H9 (cell line): ENCODE measurements at regions not wholly inside any gene's neighbourhood (a gene's known extent, or its start where the extent isn't known, plus 50 kb on each side); places are given as distances from the start of the nearest gene placed in this dataset.
"Not testable (repeated sequence)": the region's sequence is repeated elsewhere in the genome, so short reads cannot be mapped to it uniquely, and the experiment has no call there.

ENCODE experiments used
- DNase-seq: peaks from one replicate; pipeline ENCODE4 v3.0.0-alpha.2; 2017
- H2AFZ ChIP-seq: one replicate; pipeline ENCODE4 v1.6.1; 2013; ENCODE audit warnings: mild to moderate bottlenecking, low read length, control low read depth, moderate library complexity
- H2AK5ac ChIP-seq: 2 replicates; pipeline ENCODE4 v1.6.1; 2013; ENCODE audit warnings: low read length, control low read depth, mixed read lengths; ENCODE audit not compliant: insufficient read length
- H2BK120ac ChIP-seq: one replicate; pipeline ENCODE4 v1.6.1; 2013; ENCODE audit warnings: low read depth, mild to moderate bottlenecking, low read length, control low read depth, inconsistent platforms; ENCODE audit not compliant: poor library complexity, severe bottlenecking
- H2BK12ac ChIP-seq: 2 replicates; pipeline ENCODE4 v1.6.1; 2013; ENCODE audit warnings: low read length, control low read depth, mixed read lengths, low read depth; ENCODE audit not compliant: insufficient read length
- H2BK15ac ChIP-seq: 2 replicates; pipeline ENCODE4 v1.6.1; 2013; ENCODE audit warnings: low read depth, low read length, control low read depth
- H2BK20ac ChIP-seq: one replicate; pipeline ENCODE4 v1.6.1; 2013; ENCODE audit warnings: low read depth, mild to moderate bottlenecking, low read length, control low read depth, inconsistent platforms; ENCODE audit not compliant: poor library complexity, severe bottlenecking
- H2BK5ac ChIP-seq: 2 replicates; pipeline ENCODE4 v1.6.1; 2013; ENCODE audit warnings: low read length, control low read depth, mixed read lengths; ENCODE audit not compliant: insufficient read length
- H3K14ac ChIP-seq: 2 replicates; pipeline ENCODE4 v1.6.1; 2013; ENCODE audit warnings: low read length, control low read depth; ENCODE audit not compliant: insufficient read depth
- H3K18ac ChIP-seq: 2 replicates; pipeline ENCODE4 v1.6.1; 2013; ENCODE audit warnings: low read depth, mild to moderate bottlenecking, mixed read lengths, low read length, control low read depth; ENCODE audit not compliant: insufficient read length
- H3K23ac ChIP-seq: 2 replicates; pipeline ENCODE4 v1.6.1; 2013; ENCODE audit warnings: low read length, control low read depth, mixed read lengths, low read depth; ENCODE audit not compliant: insufficient read length
- H3K23me2 ChIP-seq: 2 replicates; pipeline ENCODE4 v1.6.1; 2013; ENCODE audit warnings: low read depth, mild to moderate bottlenecking, mixed read lengths, low read length, control low read depth; ENCODE audit not compliant: insufficient read length, poor library complexity, severe bottlenecking
- H3K27ac ChIP-seq: 2 replicates; pipeline ENCODE4 v1.5.1; 2013; ENCODE audit warnings: low read length, control low read depth, mixed read lengths, low read depth; ENCODE audit not compliant: insufficient read length
- H3K27me3 ChIP-seq: 2 replicates; pipeline ENCODE4 v1.6.1; 2013; ENCODE audit warnings: low read length, control low read depth, inconsistent platforms; ENCODE audit not compliant: insufficient read depth
- H3K4ac ChIP-seq: 2 replicates; pipeline ENCODE4 v1.6.1; 2013; ENCODE audit warnings: low read depth, mild to moderate bottlenecking, control low read depth, inconsistent platforms, low read length, moderate library complexity
- H3K4me1 ChIP-seq: 2 replicates; pipeline ENCODE4 v1.6.1; 2013; ENCODE audit warnings: low read length, control low read depth, inconsistent platforms; ENCODE audit not compliant: insufficient read depth
- H3K4me2 ChIP-seq: 2 replicates; pipeline ENCODE4 v1.6.1; 2013; ENCODE audit warnings: low read length, control low read depth, mixed read lengths; ENCODE audit not compliant: insufficient read length, insufficient read depth
- H3K56ac ChIP-seq: 2 replicates; pipeline ENCODE4 v1.6.1; 2013; ENCODE audit warnings: low read depth, mild to moderate bottlenecking, mixed read lengths, low read length, control low read depth; ENCODE audit not compliant: insufficient read length
- H3K79me1 ChIP-seq: 2 replicates; pipeline ENCODE4 v1.6.1; 2013; ENCODE audit warnings: low read depth, mild to moderate bottlenecking, moderate library complexity, low read length, control low read depth, inconsistent platforms; ENCODE audit not compliant: insufficient read depth, poor library complexity, severe bottlenecking
- H3K79me2 ChIP-seq: 2 replicates; pipeline ENCODE4 v1.6.1; 2013; ENCODE audit warnings: low read length, control low read depth, inconsistent platforms; ENCODE audit not compliant: insufficient read depth
- H3K9ac ChIP-seq: 2 replicates; pipeline ENCODE4 v1.6.1; 2013; ENCODE audit warnings: low read length, control low read depth, mixed read lengths; ENCODE audit not compliant: insufficient read length; ENCODE audit errors: extremely low read depth
- H3K9me3 ChIP-seq: one replicate; pipeline ENCODE4 v1.6.1; 2013; ENCODE audit warnings: low read depth, low read length, inconsistent platforms; ENCODE audit not compliant: control insufficient read depth
- H3T11ph ChIP-seq: one replicate; pipeline ENCODE4 v1.6.1; 2013; ENCODE audit warnings: mild to moderate bottlenecking, low read length, control low read depth, inconsistent platforms
- H4K20me1 ChIP-seq: one replicate; pipeline ENCODE4 v1.6.1; 2013; ENCODE audit not compliant: control insufficient read depth, insufficient read length, insufficient read depth
- H4K5ac ChIP-seq: 2 replicates; pipeline ENCODE4 v1.6.1; 2013; ENCODE audit warnings: low read depth, mild to moderate bottlenecking, mixed read lengths, low read length, control low read depth; ENCODE audit not compliant: insufficient read length
- H4K8ac ChIP-seq: replicated peaks from 2 replicates; pipeline ENCODE4 v1.6.1; 2013; ENCODE audit warnings: low read length, control low read depth, mixed read lengths, low read depth; ENCODE audit not compliant: insufficient read length
- H4K91ac ChIP-seq: 2 replicates; pipeline ENCODE4 v1.6.1; 2013; ENCODE audit warnings: low read depth, mild to moderate bottlenecking, moderate library complexity, mixed read lengths, low read length, control low read depth; ENCODE audit not compliant: insufficient read length
- H3K27ac Mint-ChIP-seq, 3 experiments: 2 replicates in 2 of 3; 3 replicates in 1 of 3; pipeline ENCODE4 v1.8.0; 2020 to 2021; ENCODE audit warnings: mixed read lengths in 3 of 3, mild to moderate bottlenecking in 1 of 3, moderate library complexity in 1 of 3
- H3K27me3 Mint-ChIP-seq: 2 replicates; pipeline ENCODE4 v1.8.0; 2021; ENCODE audit warnings: low read depth, mild to moderate bottlenecking, moderate library complexity, mixed read lengths
- H3K36me3 Mint-ChIP-seq, 3 experiments: 2 replicates in 2 of 3; 3 replicates in 1 of 3; pipeline ENCODE4 v1.8.0; 2020 to 2021; ENCODE audit warnings: low read depth in 3 of 3, mixed read lengths in 3 of 3; ENCODE audit not compliant: insufficient read depth in 1 of 3
- H3K4me1 Mint-ChIP-seq, 2 experiments: 2 replicates each; pipeline ENCODE4 v1.8.0; 2020; ENCODE audit warnings: mixed read lengths in 2 of 2
- H3K4me3 Mint-ChIP-seq, 2 experiments: 2 replicates in 1 of 2; 3 replicates in 1 of 2; pipeline ENCODE4 v1.8.0; 2020 to 2021; ENCODE audit warnings: mild to moderate bottlenecking in 2 of 2, mixed read lengths in 2 of 2, moderate library complexity in 1 of 2
- H3K9me3 Mint-ChIP-seq, 2 experiments: 2 replicates in 1 of 2; 3 replicates in 1 of 2; pipeline ENCODE4 v1.8.0; 2020; ENCODE audit warnings: mild to moderate bottlenecking in 2 of 2, mixed read lengths in 2 of 2, moderate library complexity in 1 of 2
- WGBS: extraction: QIAGEN DNeasy Blood & Tissue Kit; methylation state at CpG from one replicate; pipeline ENCODE4 v1.1.7; 2013; ENCODE audit warnings: missing lambda C conversion rate, low lambda C conversion rate, mixed read lengths; ENCODE audit not compliant: insufficient read length; ENCODE audit errors: extremely low coverage; 5-methylcytosine and 5-hydroxymethylcytosine counted together

GRCh38 chr21:10325546-10325945 is 195.8 kb upstream of the TPTE start:
- H3K14ac ChIP-seq, H3K4me3 Mint-ChIP-seq, H3K4me2 ChIP-seq, H3T11ph ChIP-seq, DNase-seq, H2BK15ac ChIP-seq, H3K4ac ChIP-seq, H3K27ac ChIP-seq, H4K5ac ChIP-seq, H4K20me1 ChIP-seq, H3K27me3 ChIP-seq, H2AK5ac ChIP-seq, H2BK12ac ChIP-seq, H3K18ac ChIP-seq, H3K56ac ChIP-seq, H3K4me1 ChIP-seq, H3K9ac ChIP-seq, H4K8ac ChIP-seq, H3K23me2 ChIP-seq, H3K4me1 Mint-ChIP-seq, H3K27ac Mint-ChIP-seq, H2BK5ac ChIP-seq, H3K79me2 ChIP-seq, H4K91ac ChIP-seq, H3K79me1 ChIP-seq, H3K23ac ChIP-seq, H2BK120ac ChIP-seq, H2AFZ ChIP-seq, H2BK20ac ChIP-seq: not testable (repeated sequence)
- Mint-ChIP-seq H3K27me3 (peaks cover 15% of the 10 kb centered on the region), H3K36me3 (peaks cover 36 to 48% (median 41%) of the 10 kb centered on the region in 3 experiments), H3K9me3 (peaks cover 53 to 56% of the 10 kb centered on the region in 2 experiments)
- no CpG with 5 or more reads among the region's 5 CpGs for WGBS
- H3K9me3 ChIP-seq: peaks cover 53% of the 10 kb centered on the region

GRCh38 chr21:10326146-10326545 is 195.2 kb upstream of the TPTE start:
- H3K56ac ChIP-seq, H2BK20ac ChIP-seq, H3K4me1 ChIP-seq, H2BK15ac ChIP-seq, H3K14ac ChIP-seq, H3K4ac ChIP-seq, H3K18ac ChIP-seq, H3K4me2 ChIP-seq, H3K4me1 Mint-ChIP-seq, H3K79me2 ChIP-seq, H2AK5ac ChIP-seq, H3K23ac ChIP-seq, H4K20me1 ChIP-seq, H2BK5ac ChIP-seq, H3T11ph ChIP-seq, H2AFZ ChIP-seq, H3K27ac Mint-ChIP-seq, H3K27ac ChIP-seq, DNase-seq, H2BK120ac ChIP-seq, H3K23me2 ChIP-seq, H3K4me3 Mint-ChIP-seq, H4K91ac ChIP-seq, H2BK12ac ChIP-seq, H3K79me1 ChIP-seq, H4K5ac ChIP-seq, H3K9ac ChIP-seq, H3K27me3 ChIP-seq, H4K8ac ChIP-seq: not testable (repeated sequence)
- Mint-ChIP-seq H3K36me3 (peaks cover 42 to 54% (median 47%) of the 10 kb centered on the region in 3 experiments), H3K27me3 (peaks cover 15% of the 10 kb centered on the region), H3K9me3 (peaks cover 59 to 62% of the 10 kb centered on the region in 2 experiments)
- no CpG with 5 or more reads among the region's 2 CpGs for WGBS
- peaks cover 59% of the 10 kb centered on the region for H3K9me3 ChIP-seq
